Activated B cell treated with CpG ODN at 0.5 μM for 24 hours (primary cell): ENCODE measurements at regions not wholly inside any gene's neighbourhood (a gene's known extent, or its start where the extent isn't known, plus 50 kb on each side); places are given as distances from the start of the nearest gene placed in this dataset.

Experiments used
- ATAC-seq: fragments of 200-7000 bp; cut with Tn5 transposase; one replicate; pipeline ENCODE4 v1.10.0; 2021; ENCODE audit warnings: low read depth, mild to moderate bottlenecking, moderate library complexity
- CTCF ChIA-PET: fragments of 350-600 bp; sonication (Branson Sonifier 250); formaldehyde crosslinking; loops from one replicate; lab custom pipeline; 2021; ENCODE audit warnings: antibody characterized with exemption; lab: Charles Lee
- POLR2A ChIA-PET: fragments of 350-600 bp; sonication (Branson Sonifier 250); formaldehyde crosslinking; loops from one replicate; lab custom pipeline; 2021; ENCODE audit warnings: antibody characterized with exemption; lab: Charles Lee
- DNase-seq: peaks from one replicate; pipeline ENCODE4 v3.0.0; 2022
- H3K27ac Mint-ChIP-seq: one replicate; pipeline ENCODE4 v1.8.0; 2020; ENCODE audit warnings: mixed read lengths
- H3K27me3 Mint-ChIP-seq: one replicate; pipeline ENCODE4 v1.8.0; 2021; ENCODE audit warnings: mixed read lengths
- H3K36me3 Mint-ChIP-seq: one replicate; pipeline ENCODE4 v1.8.0; 2021; ENCODE audit warnings: low read depth, mixed read lengths
- H3K4me1 Mint-ChIP-seq: one replicate; pipeline ENCODE4 v1.8.0; 2021; ENCODE audit warnings: mixed read lengths
- H3K4me3 Mint-ChIP-seq: one replicate; pipeline ENCODE4 v1.8.0; 2020; ENCODE audit warnings: mild to moderate bottlenecking, mixed read lengths
- H3K9me3 Mint-ChIP-seq: one replicate; pipeline ENCODE4 v1.8.0; 2020; ENCODE audit warnings: mixed read lengths
- intact Hi-C: fragments of 100-400 bp; cut with micrococcal nuclease; formaldehyde crosslinking; loops from one replicate; pipeline ENCODE4 v1.15.1; 2024
- TF ChIP-seq, protein P1 (sequence below): fragments of 200-600 bp; IDR thresholded peaks from one replicate; pipeline ENCODE4 v1.8.0; 2022; ENCODE audit warnings: antibody characterized with exemption, mild to moderate bottlenecking

DNA sequence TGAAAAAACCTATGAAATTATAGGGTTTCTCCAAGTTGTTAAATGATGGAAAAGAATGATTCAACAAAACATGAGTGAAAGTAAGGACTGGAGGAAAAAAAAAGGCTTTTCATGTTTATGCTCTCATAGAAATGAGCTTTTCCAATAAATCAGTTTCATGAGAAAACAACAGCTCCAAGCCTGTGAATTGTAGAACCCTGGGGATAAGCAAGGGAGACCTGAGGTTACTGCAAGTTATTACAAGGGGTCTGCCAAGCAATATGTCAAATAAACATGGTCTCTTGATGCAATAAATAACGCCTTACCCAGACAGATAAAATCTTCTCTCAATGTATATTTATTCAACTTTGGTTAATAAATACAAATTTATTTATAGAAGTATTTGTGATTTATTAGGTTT, 577.9 kb upstream of the GCFC2 start:
- Mint-ChIP-seq H3K4me1 (no peaks in the 10 kb centered on the region), H3K27ac (no peak overlapping the region), H3K4me3 (no peak overlapping the region), H3K27me3 (no peaks in the 10 kb centered on the region), H3K36me3 (no peaks in the 10 kb centered on the region), H3K9me3 (peaks cover 3% of the 10 kb centered on the region)
- ChIA-PET POLR2A (no interaction called here), CTCF (no interaction called here)
- ATAC-seq (no peak), DNase-seq (no peak)
- intact Hi-C loops: no loop called here
- TF ChIP-seq, protein P1, sequence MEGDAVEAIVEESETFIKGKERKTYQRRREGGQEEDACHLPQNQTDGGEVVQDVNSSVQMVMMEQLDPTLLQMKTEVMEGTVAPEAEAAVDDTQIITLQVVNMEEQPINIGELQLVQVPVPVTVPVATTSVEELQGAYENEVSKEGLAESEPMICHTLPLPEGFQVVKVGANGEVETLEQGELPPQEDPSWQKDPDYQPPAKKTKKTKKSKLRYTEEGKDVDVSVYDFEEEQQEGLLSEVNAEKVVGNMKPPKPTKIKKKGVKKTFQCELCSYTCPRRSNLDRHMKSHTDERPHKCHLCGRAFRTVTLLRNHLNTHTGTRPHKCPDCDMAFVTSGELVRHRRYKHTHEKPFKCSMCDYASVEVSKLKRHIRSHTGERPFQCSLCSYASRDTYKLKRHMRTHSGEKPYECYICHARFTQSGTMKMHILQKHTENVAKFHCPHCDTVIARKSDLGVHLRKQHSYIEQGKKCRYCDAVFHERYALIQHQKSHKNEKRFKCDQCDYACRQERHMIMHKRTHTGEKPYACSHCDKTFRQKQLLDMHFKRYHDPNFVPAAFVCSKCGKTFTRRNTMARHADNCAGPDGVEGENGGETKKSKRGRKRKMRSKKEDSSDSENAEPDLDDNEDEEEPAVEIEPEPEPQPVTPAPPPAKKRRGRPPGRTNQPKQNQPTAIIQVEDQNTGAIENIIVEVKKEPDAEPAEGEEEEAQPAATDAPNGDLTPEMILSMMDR: no peak

DNA sequence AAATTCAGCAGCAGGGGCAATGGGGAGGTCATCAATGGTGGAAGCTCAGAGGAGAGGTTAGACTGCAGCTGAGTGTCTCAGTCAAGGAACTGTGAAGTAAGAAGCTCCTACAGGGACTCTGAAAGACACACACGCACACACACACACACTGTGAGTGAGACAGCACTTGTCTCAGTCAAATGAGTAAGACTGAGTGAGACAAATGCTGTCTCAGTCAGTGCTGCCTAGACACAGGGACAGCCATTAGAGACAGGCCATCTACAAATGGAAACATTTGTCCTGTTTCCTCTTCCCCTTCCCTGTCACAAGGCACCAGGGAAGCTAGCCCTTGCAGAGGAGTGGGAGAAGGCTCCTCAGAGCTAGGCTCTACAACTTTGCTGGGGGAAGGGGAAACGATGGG, 577.4 kb upstream of the GCFC2 start:
- intact Hi-C loops: no loop called here
- CTCF ChIA-PET: no interaction called here
- Mint-ChIP-seq H3K27me3 (no peaks in the 10 kb centered on the region), H3K9me3 (peaks cover 3% of the 10 kb centered on the region), H3K4me3 (no peak overlapping the region), H3K36me3 (no peaks in the 10 kb centered on the region), H3K27ac (no peak overlapping the region), H3K4me1 (no peaks in the 10 kb centered on the region)
- POLR2A ChIA-PET: no interaction called here
- TF ChIP-seq, protein P1: no peak
- ATAC-seq: no peak
- DNase-seq: no peak

GRCh38 chr2:76283350-76283749, 572.6 kb upstream of the GCFC2 start:
- Mint-ChIP-seq H3K27ac (no peak overlapping the region), H3K9me3 (peaks cover 3% of the 10 kb centered on the region), H3K4me1 (no peaks in the 10 kb centered on the region), H3K4me3 (no peak overlapping the region), H3K27me3 (no peaks in the 10 kb centered on the region), H3K36me3 (no peaks in the 10 kb centered on the region)
- DNase-seq (no peak), ATAC-seq (no peak)
- TF ChIP-seq, protein P1: no peak
- POLR2A ChIA-PET: no interaction called here
- intact Hi-C loops: no loop called here
- CTCF ChIA-PET: no interaction called here

- Mint-ChIP-seq H3K4me3 (no peak overlapping the region), H3K27ac (no peak overlapping the region), H3K36me3 (no peaks in the 10 kb centered on the region), H3K9me3 (no peaks in the 10 kb centered on the region), H3K4me1 (no peaks in the 10 kb centered on the region), H3K27me3 (no peaks in the 10 kb centered on the region)
- intact Hi-C loops: no loop called here
- CTCF ChIA-PET: no interaction called here
- TF ChIP-seq, protein P1: no peak
- POLR2A ChIA-PET: no interaction called here
- ATAC-seq (no peak), DNase-seq (no peak)
Observed at GRCh38 chr2:76281156-76281841, 570.6 kb upstream of the GCFC2 start.

DNA sequence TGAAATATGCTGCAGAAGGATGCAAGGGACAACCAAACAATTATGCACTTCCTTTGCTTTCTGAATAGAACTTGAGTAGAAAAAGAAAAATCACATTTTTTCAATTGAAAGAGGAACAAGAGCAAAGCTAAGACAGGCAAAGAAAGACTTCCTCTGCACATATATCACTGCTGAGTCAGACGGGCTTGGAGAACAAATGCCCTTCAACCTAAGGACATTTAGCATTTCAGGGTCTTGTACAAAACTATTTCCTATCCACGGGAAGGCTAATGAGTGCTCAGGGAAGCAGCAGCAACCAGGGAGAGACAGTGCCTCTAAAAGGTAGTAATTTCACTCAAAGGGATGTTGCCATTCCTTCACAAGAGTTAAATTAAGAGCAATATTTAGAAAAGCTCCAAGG, 570.0 kb upstream of the GCFC2 start:
- TF ChIP-seq, protein P1: no peak
- POLR2A ChIA-PET: no interaction called here
- CTCF ChIA-PET: no interaction called here

More for the DNA sequence above, 570.0 kb upstream of the GCFC2 start:
- no peaks in the 10 kb centered on the region for H3K36me3 Mint-ChIP-seq
- H3K27ac Mint-ChIP-seq: no peak overlapping the region
- DNase-seq (no peak), ATAC-seq (no peak)
- no peaks in the 10 kb centered on the region for H3K27me3 Mint-ChIP-seq
- no peaks in the 10 kb centered on the region for H3K4me1 Mint-ChIP-seq
- intact Hi-C loops: no loop called here
- H3K4me3 Mint-ChIP-seq: no peak overlapping the region
- no peaks in the 10 kb centered on the region for H3K9me3 Mint-ChIP-seq
